GM12878 (cell line): ENCODE measurements at regions not wholly inside any gene's neighbourhood (a gene's known extent, or its start where the extent isn't known, plus 50 kb on each side); places are given as distances from the start of the nearest gene placed in this dataset.

Source experiments
- ATAC-seq: fragments of 200-7000 bp; cut with Tn5 transposase; 3 replicates; pipeline ENCODE4 v1.9.1; 2020; ENCODE audit warnings: mild to moderate bottlenecking, moderate library complexity
- BruUV-seq: library from RNA; stranded (reverse); fragments of 400-500 nt; replicated peaks from 2 replicates; lab custom pipeline; 2021; lab: Mats Ljungman, UMichigan
- CTCF ChIA-PET: fragments of 300-600 bp; sonication (Branson Sonifier 250); formaldehyde crosslinking; extraction: SDS; loops from one replicate; lab custom pipeline; 2021; ENCODE audit warnings: inconsistent platforms; lab: Yijun Ruan, JAX
- POLR2A ChIA-PET: fragments of 350-600 bp; formaldehyde crosslinking; extraction: SDS; loops from one replicate; lab custom pipeline; 2021; ENCODE audit warnings: inconsistent platforms; lab: Charles Lee
- RAD21 ChIA-PET: fragments of 300-600 bp; sonication (Branson Sonifier 250); formaldehyde crosslinking; loops from one replicate; lab custom pipeline; 2023; ENCODE audit warnings: antibody characterized with exemption; ENCODE audit not compliant: unreplicated experiment; lab: Charles Lee
- SMC1A ChIA-PET: fragments of 300-600 bp; sonication (Branson Sonifier 250); formaldehyde crosslinking; loops from one replicate; lab custom pipeline; 2023; ENCODE audit not compliant: unreplicated experiment, uncharacterized antibody; lab: Charles Lee
- DNase-seq: peaks from one replicate; pipeline ENCODE4 v3.0.0-alpha.2; 2011; ENCODE audit warnings: low read depth, low spot score
- FAIRE-seq: peaks from 3 replicates; lab custom pipeline; 2011; peaks lifted over from hg19 to GRCh38; lab: Jason Lieb, UNC
- H2AFZ ChIP-seq: 2 replicates; pipeline ENCODE4 v1.6.0; 2011; ENCODE audit warnings: low read depth, low read length, control low read depth; ENCODE audit not compliant: control insufficient read depth
- H3K27ac ChIP-seq: 2 replicates; pipeline ENCODE4 v1.5.1; 2011; ENCODE audit warnings: control low read depth; ENCODE audit not compliant: control insufficient read depth, insufficient read depth
- H3K27me3 ChIP-seq, 2 experiments: replicated peaks in 1 of 2; 2 replicates each; pipeline versions ENCODE4 v1.6.0 to v1.6.1; 2011; ENCODE audit warnings: low read length in 1 of 2; ENCODE audit not compliant: control insufficient read depth in 2 of 2, insufficient read depth in 2 of 2
- H3K36me3 ChIP-seq, 2 experiments: 2 replicates each; pipeline ENCODE4 v1.5.1; 2011; ENCODE audit warnings: low read length in 1 of 2; ENCODE audit not compliant: control insufficient read depth in 2 of 2, insufficient read depth in 2 of 2
- H3K4me1 ChIP-seq: 2 replicates; pipeline ENCODE4 v1.6.1; 2011; ENCODE audit warnings: mild to moderate bottlenecking, low read length, moderate library complexity, mixed read lengths; ENCODE audit not compliant: control insufficient read depth, insufficient read depth
- H3K4me2 ChIP-seq: 2 replicates; pipeline ENCODE4 v1.6.0; 2011; ENCODE audit warnings: control low read depth; ENCODE audit not compliant: control insufficient read depth, insufficient read depth
- H3K4me3 ChIP-seq: fragments of 200-600 bp; sonication (generic); 2 replicates; pipeline ENCODE4 v1.5.1; 2016
- H3K79me2 ChIP-seq: 2 replicates; pipeline ENCODE4 v1.6.0; 2011; ENCODE audit warnings: low read length; ENCODE audit not compliant: control insufficient read depth, insufficient read depth
- H3K9ac ChIP-seq: 2 replicates; pipeline ENCODE4 v1.8.0; 2011; ENCODE audit warnings: low read length, control low read depth, mixed read lengths; ENCODE audit not compliant: control insufficient read depth, insufficient read depth
- H3K9me3 ChIP-seq: replicated peaks from 3 replicates; pipeline ENCODE4 v1.5.1; 2011; ENCODE audit warnings: mild to moderate bottlenecking, low read length; ENCODE audit not compliant: control insufficient read depth, insufficient read depth
- H4K20me1 ChIP-seq: 2 replicates; pipeline ENCODE4 v1.6.0; 2011; ENCODE audit not compliant: control insufficient read depth, insufficient read depth
- BCL3 ChIP-seq: IDR thresholded peaks from 2 replicates; pipeline ENCODE4 v1.6.1; 2011; ENCODE audit warnings: borderline replicate concordance, low read depth, mild to moderate bottlenecking, moderate library complexity, low read length; ENCODE audit not compliant: insufficient read depth, poor library complexity, severe bottlenecking
- POU2F2 ChIP-seq: IDR thresholded peaks from 3 replicates; pipeline ENCODE4 v1.6.1; 2011; ENCODE audit warnings: low read depth, mild to moderate bottlenecking, low read length, borderline replicate concordance
- PRDM15 ChIP-seq: fragments of 450-650 bp; formaldehyde crosslinking; IDR thresholded peaks from 2 replicates; pipeline ENCODE4 v1.4.0; 2020; ENCODE audit warnings: mild to moderate bottlenecking, moderate library complexity
- RAD51 ChIP-seq: fragments of 450-650 bp; IDR thresholded peaks from 2 replicates; pipeline ENCODE4 v1.6.1; 2016; ENCODE audit warnings: moderate library complexity, mild to moderate bottlenecking, inconsistent platforms
- SMC3 ChIP-seq: IDR thresholded peaks from 2 replicates; pipeline ENCODE4 v1.6.1; 2011; ENCODE audit warnings: low read length, improper control_type of control experiment, borderline replicate concordance
- STAT1 ChIP-seq: fragments of 450-650 bp; conservative IDR thresholded peaks from 2 replicates; pipeline ENCODE4 v1.6.1; 2014; ENCODE audit warnings: antibody characterized with exemption, mild to moderate bottlenecking
- SUPT20H ChIP-seq: IDR thresholded peaks from 2 replicates; pipeline ENCODE4 v1.6.1; 2011; ENCODE audit warnings: low read depth, mild to moderate bottlenecking, low read length, moderate library complexity, borderline replicate concordance; ENCODE audit not compliant: control insufficient read depth
- TAF1 ChIP-seq: IDR thresholded peaks from 2 replicates; pipeline ENCODE4 v1.6.1; 2011; ENCODE audit warnings: mild to moderate bottlenecking, low read depth, low read length, borderline replicate concordance
- ZBED1 ChIP-seq: IDR thresholded peaks from 2 replicates; pipeline ENCODE4 v1.6.1; 2016; ENCODE audit warnings: borderline replicate concordance
- ZNF207 ChIP-seq: fragments of 450-650 bp; IDR thresholded peaks from 2 replicates; pipeline ENCODE4 v1.6.1; 2014; ENCODE audit warnings: antibody characterized with exemption, mild to moderate bottlenecking, borderline replicate concordance
- WGBS: methylation state at CpG from one replicate; pipeline ENCODE4 v1.1.6; 2016; ENCODE audit warnings: low lambda C conversion rate; ENCODE audit not compliant: insufficient replicate concordance, insufficient coverage; ENCODE audit errors: missing lambda C conversion rate; 5-methylcytosine and 5-hydroxymethylcytosine counted together
- in situ Hi-C: fragments of 300-500 bp; cut with MboI; formaldehyde crosslinking; loops from 9 replicates; pipeline ENCODE4 v1.14.3; 2018; ENCODE audit warnings: mixed read lengths
- intact Hi-C: fragments of 100-400 bp; cut with micrococcal nuclease; formaldehyde crosslinking; loops from one replicate; pipeline ENCODE4 v1.14.2; 2022; ENCODE audit not compliant: unreplicated experiment

- no peaks in the 10 kb centered on the region for H4K20me1 ChIP-seq
- TF ChIP-seq ZNF207 (no peak), SMC3 (no peak), TAF1 (no peak)
- H3K79me2 ChIP-seq = no peaks in the 10 kb centered on the region
- H2AFZ ChIP-seq = no peak overlapping the region
- no peak for FAIRE-seq
- no peaks in the 10 kb centered on the region for H3K36me3 ChIP-seq
- H3K4me3 ChIP-seq = no peak overlapping the region
- ChIA-PET CTCF (interaction anchor here (1.5 kb wide), 1 partner anchor 1574 kb away, joined by 3 read pairs; no protein-coding TSS in a partner anchor), POLR2A (no interaction called here), RAD21 (no interaction called here), SMC1A (interaction anchor here (0.6 to 0.9 kb wide), 2 partner anchors 174 to 1166 kb away, joined by 3 read pairs; no protein-coding TSS in a partner anchor)
- 51% methylated on average over 4 of the region's 4 CpGs for WGBS
- H3K4me1 ChIP-seq = no peaks in the 10 kb centered on the region
- in situ Hi-C loops (no loop called here), intact Hi-C loops (no loop called here)
- no peak overlapping the region for H3K27ac ChIP-seq
- BruUV-seq = no TSS peak
- no peaks in the 10 kb centered on the region for H3K9me3 ChIP-seq
- peaks cover 0 to 4% of the 10 kb centered on the region in 2 experiments; a peak in 2 of 4 replicates for H3K27me3 ChIP-seq
- no peak for ATAC-seq
- no peak overlapping the region for H3K9ac ChIP-seq
- no peak overlapping the region for H3K4me2 ChIP-seq
- DNase-seq = no peak
Observed at GRCh38 chr2:220000586-220000985, 373.2 kb downstream of the SLC4A3 start.

GRCh38 chr2:220001751-220002150 is 374.3 kb downstream of the SLC4A3 start:
- no peak for ATAC-seq
- ChIA-PET SMC1A (interaction anchor here (0.7 kb wide), 1 partner anchor 244 kb away, joined by 3 read pairs; no protein-coding TSS in a partner anchor), POLR2A (no interaction called here), CTCF (interaction anchor here (1.7 kb wide), 1 partner anchor 9 kb away, joined by 4 read pairs; no protein-coding TSS in a partner anchor), RAD21 (no interaction called here)
- WGBS = 0% methylated on average over 3 of the region's 3 CpGs
- intact Hi-C loops = no loop called here
- no peak for DNase-seq
- no peak for FAIRE-seq
- Histone ChIP-seq H2AFZ (no peak overlapping the region), H3K4me3 (no peak overlapping the region), H3K4me1 (no peaks in the 10 kb centered on the region), H3K79me2 (no peaks in the 10 kb centered on the region), H3K27me3 (peaks cover 0 to 4% of the 10 kb centered on the region in 2 experiments; a peak in 2 of 4 replicates), H3K27ac (no peak overlapping the region), H3K4me2 (no peak overlapping the region), H4K20me1 (no peaks in the 10 kb centered on the region), H3K9me3 (no peaks in the 10 kb centered on the region), H3K36me3 (no peaks in the 10 kb centered on the region), H3K9ac (no peak overlapping the region)
- no TSS peak for BruUV-seq
- in situ Hi-C loops = no loop called here
- TF ChIP-seq RAD51 (no peak), SUPT20H (no peak), BCL3 (no peak), POU2F2 (no peak), STAT1 (no peak), PRDM15 (no peak), ZBED1 (no peak)
